CD14-positive monocyte (primary cell): ENCODE measurements at regions not wholly inside any gene's neighbourhood (a gene's known extent, or its start where the extent isn't known, plus 50 kb on each side); places are given as distances from the start of the nearest gene placed in this dataset.

ENCODE experiments used
- DNase-seq, 3 donors: peaks; one replicate each; pipeline ENCODE4 v3.0.0-alpha.2; 2011 to 2022
- H2AFZ ChIP-seq: 2 replicates; pipeline ENCODE4 v1.6.0; 2012; ENCODE audit warnings: mild to moderate bottlenecking, low read depth, low read length, inconsistent platforms; ENCODE audit not compliant: insufficient read depth, poor library complexity, severe bottlenecking
- H3K27ac ChIP-seq, 2 donors: 1 replicate in 1 of 2; 2 replicates in 1 of 2; pipeline ENCODE4 v1.5.1; 2012 to 2013; ENCODE audit warnings: low read length in 2 of 2, control low read depth in 1 of 2, inconsistent platforms in 1 of 2, low read depth in 1 of 2, mild to moderate bottlenecking in 1 of 2
- H3K27me3 ChIP-seq, 2 donors: one replicate each; pipeline versions ENCODE4 v1.6.0 to v1.6.1; 2011 to 2013; ENCODE audit warnings: low read length in 2 of 2; ENCODE audit not compliant: control insufficient read depth in 2 of 2, insufficient read depth in 2 of 2
- H3K36me3 ChIP-seq, 2 donors: replicated peaks in 1 of 2; 1 replicate in 1 of 2; 2 replicates in 1 of 2; pipeline versions ENCODE4 v1.5.1 to v1.6.1; 2012 to 2013; ENCODE audit warnings: low read length in 2 of 2, control low read depth in 1 of 2, inconsistent platforms in 1 of 2, mild to moderate bottlenecking in 1 of 2; ENCODE audit not compliant: insufficient read depth in 2 of 2, control insufficient read depth in 1 of 2
- H3K4me1 ChIP-seq, 2 donors: 1 replicate in 1 of 2; 2 replicates in 1 of 2; pipeline versions ENCODE4 v1.5.1 to v1.6.1; 2012 to 2013; ENCODE audit warnings: low read length in 2 of 2, control low read depth in 1 of 2, inconsistent platforms in 1 of 2, mild to moderate bottlenecking in 1 of 2, moderate library complexity in 1 of 2; ENCODE audit not compliant: insufficient read depth in 2 of 2, control insufficient read depth in 1 of 2
- H3K4me2 ChIP-seq: replicated peaks from 2 replicates; pipeline ENCODE3; 2012; ENCODE audit warnings: low read length, moderate library complexity, mild to moderate bottlenecking; ENCODE audit not compliant: poor library complexity, severe bottlenecking; ENCODE audit errors: extremely low read depth
- H3K4me3 ChIP-seq, 3 experiments: fragments of 200-600 bp in 1 of 3; sonication (generic) in 1 of 3; replicated peaks in 1 of 3; 1 replicate in 2 of 3; 2 replicates in 1 of 3; pipeline ENCODE4 v1.5.1; 2011 to 2013; ENCODE audit warnings: low read length in 3 of 3, mild to moderate bottlenecking in 3 of 3, control low read depth in 2 of 3, low read depth in 2 of 3, inconsistent platforms in 1 of 3, moderate library complexity in 1 of 3
- H3K79me2 ChIP-seq: 2 replicates; pipeline ENCODE4 v1.6.0; 2012; ENCODE audit warnings: mild to moderate bottlenecking, control low read depth, inconsistent platforms, low read length, moderate library complexity; ENCODE audit not compliant: insufficient read depth
- H3K9ac ChIP-seq: 2 replicates; pipeline ENCODE4 v1.6.0; 2017; ENCODE audit warnings: low read length, mild to moderate bottlenecking; ENCODE audit not compliant: insufficient read depth, poor library complexity, severe bottlenecking
- H3K9me3 ChIP-seq, 2 donors: replicated peaks in 1 of 2; 1 replicate in 1 of 2; 2 replicates in 1 of 2; pipeline versions ENCODE4 v1.5.1 to v1.6.1; 2012 to 2013; ENCODE audit warnings: low read length in 2 of 2, control low read depth in 1 of 2; ENCODE audit not compliant: control insufficient read depth in 1 of 2, insufficient read depth in 1 of 2
- H4K20me1 ChIP-seq: 2 replicates; pipeline ENCODE4 v1.6.0; 2012; ENCODE audit warnings: mild to moderate bottlenecking, low read length, control low read depth, moderate library complexity; ENCODE audit not compliant: insufficient read depth
- H3K27ac Mint-ChIP-seq, 7 donors: one replicate each; pipeline ENCODE4 v1.8.0; 2020; ENCODE audit warnings: mild to moderate bottlenecking in 7 of 7, mixed read lengths in 7 of 7, moderate library complexity in 6 of 7, inconsistent platforms in 2 of 7
- H3K27me3 Mint-ChIP-seq, 3 donors: one replicate each; pipeline ENCODE4 v1.8.0; 2021 to 2022; ENCODE audit warnings: low read depth in 3 of 3, mild to moderate bottlenecking in 3 of 3, mixed read lengths in 3 of 3, moderate library complexity in 3 of 3, inconsistent platforms in 1 of 3
- H3K36me3 Mint-ChIP-seq, 2 donors: one replicate each; pipeline ENCODE4 v1.8.0; 2020; ENCODE audit warnings: mixed read lengths in 2 of 2, inconsistent platforms in 1 of 2, mild to moderate bottlenecking in 1 of 2
- H3K4me1 Mint-ChIP-seq: one replicate; pipeline ENCODE4 v1.8.0; 2020; ENCODE audit warnings: mild to moderate bottlenecking, mixed read lengths
- H3K4me3 Mint-ChIP-seq, 2 donors: one replicate each; pipeline ENCODE4 v1.8.0; 2020; ENCODE audit warnings: mild to moderate bottlenecking in 2 of 2, mixed read lengths in 2 of 2, moderate library complexity in 1 of 2
- H3K9me3 Mint-ChIP-seq, 7 donors: one replicate each; pipeline ENCODE4 v1.8.0; 2020 to 2022; ENCODE audit warnings: mixed read lengths in 7 of 7, mild to moderate bottlenecking in 6 of 7, moderate library complexity in 6 of 7, inconsistent platforms in 2 of 7
- CTCF ChIP-seq: fragments of 200-600 bp; IDR thresholded peaks from one replicate; pipeline ENCODE4 v1.8.0; 2022; ENCODE audit warnings: antibody characterized with exemption, mild to moderate bottlenecking
- WGBS: methylation state at CpG from one replicate; pipeline ENCODE4 v1.1.5; 2013; ENCODE audit warnings: missing lambda C conversion rate; ENCODE audit not compliant: insufficient coverage; 5-methylcytosine and 5-hydroxymethylcytosine counted together
- intact Hi-C, 2 donors: fragments of 100-400 bp; cut with micrococcal nuclease; formaldehyde crosslinking; loops; one replicate each; pipeline versions ENCODE4 v1.15.0 to v1.15.1; 2023

- intact Hi-C loops, result no loop called here
- no peak overlapping the region for H3K4me3 ChIP-seq
- DNase-seq, result no peak
- no peaks in the 10 kb centered on the region for H3K4me1 ChIP-seq
- no peaks in the 10 kb centered on the region for H3K4me1 Mint-ChIP-seq
- H3K27ac Mint-ChIP-seq, result no peak overlapping the region
- H3K27me3 ChIP-seq, result peaks cover 0 to 8% of the 10 kb centered on the region in 2 donors
- TF ChIP-seq CTCF, result no peak
- no CpG with 5 or more reads among the region's 2 CpGs for WGBS
- peaks cover 6 to 18% (median 15%) of the 10 kb centered on the region in 3 donors for H3K27me3 Mint-ChIP-seq
- H4K20me1 ChIP-seq, result no peaks in the 10 kb centered on the region
- H3K36me3 Mint-ChIP-seq, result no peaks in the 10 kb centered on the region
- no peak overlapping the region for H2AFZ ChIP-seq
- H3K27ac ChIP-seq, result no peak overlapping the region
- H3K9me3 ChIP-seq, result no peaks in the 10 kb centered on the region
- peaks cover 0 to 3% (median 0%) of the 10 kb centered on the region in 7 donors for H3K9me3 Mint-ChIP-seq
- no peak overlapping the region for H3K4me3 Mint-ChIP-seq
- no peak overlapping the region for H3K9ac ChIP-seq
- H3K36me3 ChIP-seq, result no peaks in the 10 kb centered on the region
- no peaks in the 10 kb centered on the region for H3K79me2 ChIP-seq
- no peak overlapping the region for H3K4me2 ChIP-seq
Observed at GRCh38 chr15:93360976-93361375, 272.0 kb upstream of the RGMA start.

- WGBS, result 85% methylated on average over 3 of the region's 7 CpGs
- Histone ChIP-seq H3K9me3 (no peaks in the 10 kb centered on the region), H4K20me1 (no peaks in the 10 kb centered on the region), H3K79me2 (no peaks in the 10 kb centered on the region), H2AFZ (no peak overlapping the region), H3K36me3 (no peaks in the 10 kb centered on the region), H3K27me3 (peaks cover 0 to 8% of the 10 kb centered on the region in 2 donors), H3K4me3 (no peak overlapping the region), H3K27ac (no peak overlapping the region), H3K4me1 (no peaks in the 10 kb centered on the region), H3K9ac (no peak overlapping the region), H3K4me2 (no peak overlapping the region)
- Mint-ChIP-seq H3K4me3 (no peak overlapping the region), H3K36me3 (no peaks in the 10 kb centered on the region), H3K27me3 (peaks cover 6 to 20% (median 11%) of the 10 kb centered on the region in 3 donors), H3K27ac (no peak overlapping the region), H3K4me1 (no peaks in the 10 kb centered on the region), H3K9me3 (peaks cover 0 to under 1% (median 0%) of the 10 kb centered on the region in 7 donors)
- DNase-seq, result no peak
- intact Hi-C loops, result no loop called here
- no peak for TF ChIP-seq CTCF
Observed at GRCh38 chr15:93360318-93360717, 271.3 kb upstream of the RGMA start.
